ENCODE measurements at regions not wholly inside any gene's neighbourhood (a gene's known extent, or its start where the extent isn't known, plus 50 kb on each side); places are given as distances from the start of the nearest gene placed in this dataset.
"Not testable (repeated sequence)": the region's sequence is repeated elsewhere in the genome, so short reads cannot be mapped to it uniquely, and the experiment has no call there.

DNA sequence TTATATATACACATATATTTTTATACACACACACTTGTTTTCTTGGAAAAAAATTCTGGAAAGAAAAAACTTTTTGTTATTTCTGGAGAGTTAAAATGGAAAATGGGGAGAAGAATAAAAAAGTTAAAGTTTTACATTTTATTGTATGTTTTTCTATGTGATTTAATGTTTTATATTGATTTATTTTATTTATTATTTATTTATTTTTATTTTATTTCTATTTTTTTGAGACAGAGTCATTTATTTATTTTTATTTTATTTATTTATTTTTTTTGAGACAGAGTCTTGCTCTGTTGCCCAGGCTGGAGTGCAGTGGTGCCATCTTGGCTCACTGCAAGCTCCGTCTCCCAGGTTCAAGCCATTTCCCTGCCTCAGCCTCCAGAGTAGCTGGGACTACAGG, 307.0 kb upstream of the FAM98A start:
- DNase-seq, result not testable (repeated sequence)

DNA sequence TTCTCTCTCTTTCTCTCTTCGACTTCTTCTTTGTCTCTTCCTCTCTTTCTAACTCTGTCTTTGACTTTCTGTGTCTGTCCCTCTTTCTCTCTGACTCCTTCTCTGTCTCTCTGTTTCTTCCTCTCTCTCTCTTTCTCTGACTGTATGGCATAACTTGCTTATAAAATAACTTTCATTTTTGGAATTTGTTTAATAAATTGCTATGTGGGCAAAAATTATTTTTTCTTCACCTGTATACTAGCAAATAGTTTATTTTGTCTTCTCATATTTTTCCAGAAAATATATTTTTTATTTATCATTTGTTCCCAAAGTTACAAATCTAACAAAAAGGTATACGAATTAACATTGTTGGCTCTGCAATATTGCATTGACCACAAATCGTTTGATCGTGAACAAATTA, 305.7 kb upstream of the FAM98A start:
- no peak for DNase-seq

DNA sequence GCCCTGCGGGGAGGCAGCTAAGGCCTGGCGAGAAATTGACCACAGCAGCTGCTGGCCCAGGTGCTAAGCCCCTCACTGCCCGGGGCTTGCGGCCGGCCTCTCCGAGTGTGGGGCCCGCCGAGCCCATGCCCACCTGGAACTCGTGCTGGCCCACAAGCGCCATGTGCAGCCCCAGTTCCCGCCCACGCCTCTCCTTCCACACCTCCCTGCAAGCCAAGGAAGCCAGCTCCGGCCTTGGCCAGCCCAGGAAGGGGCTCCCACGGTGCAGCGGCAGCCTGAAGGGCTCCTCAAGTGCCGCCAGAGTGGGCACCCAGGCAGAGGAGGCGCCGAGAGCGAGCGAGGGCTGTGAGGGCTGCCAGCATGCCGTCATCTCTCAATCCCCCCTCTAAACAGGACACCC, 304.6 kb upstream of the FAM98A start:
- DNase-seq, result no peak

DNA sequence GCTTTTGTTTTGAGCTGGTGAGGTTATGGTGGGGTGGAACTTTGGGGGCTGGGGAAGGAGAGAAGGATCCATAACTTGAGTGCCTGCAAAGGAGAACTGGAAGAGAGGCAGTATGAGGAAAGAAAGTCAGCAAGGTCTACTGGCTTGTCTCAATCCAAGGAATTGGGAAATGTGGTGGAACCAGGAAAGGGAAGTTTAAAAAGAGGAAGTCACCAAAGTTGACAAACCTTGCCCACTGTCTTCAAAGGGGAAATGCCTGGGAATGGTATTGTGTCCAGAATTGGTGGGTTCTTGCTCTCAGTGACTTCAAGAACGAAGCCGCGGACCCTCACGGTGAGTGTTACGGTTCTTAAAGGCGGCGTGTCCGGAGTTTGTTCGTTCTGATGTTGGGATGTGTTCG, 304.1 kb upstream of the FAM98A start:
- DNase-seq, result no peak

DNA sequence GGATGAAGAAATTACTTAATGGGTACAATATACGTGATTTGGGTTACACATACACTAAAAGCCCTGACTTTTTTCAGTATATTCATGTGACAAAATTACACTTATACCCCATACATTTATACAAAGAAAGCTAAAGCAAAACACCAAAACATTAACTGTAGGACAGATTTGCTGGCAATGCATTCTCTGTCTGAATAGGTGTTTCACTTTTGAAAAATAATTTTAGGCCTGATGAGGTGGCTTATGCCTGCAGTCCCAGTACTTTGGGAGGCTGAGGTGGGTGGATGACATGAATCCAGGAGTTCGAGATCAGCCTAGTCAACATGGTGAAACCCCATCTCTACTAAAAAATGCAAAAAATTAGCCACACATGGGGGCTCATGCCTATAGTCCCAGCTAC, 301.5 kb upstream of the FAM98A start:
- DNase-seq, result no peak

DNA sequence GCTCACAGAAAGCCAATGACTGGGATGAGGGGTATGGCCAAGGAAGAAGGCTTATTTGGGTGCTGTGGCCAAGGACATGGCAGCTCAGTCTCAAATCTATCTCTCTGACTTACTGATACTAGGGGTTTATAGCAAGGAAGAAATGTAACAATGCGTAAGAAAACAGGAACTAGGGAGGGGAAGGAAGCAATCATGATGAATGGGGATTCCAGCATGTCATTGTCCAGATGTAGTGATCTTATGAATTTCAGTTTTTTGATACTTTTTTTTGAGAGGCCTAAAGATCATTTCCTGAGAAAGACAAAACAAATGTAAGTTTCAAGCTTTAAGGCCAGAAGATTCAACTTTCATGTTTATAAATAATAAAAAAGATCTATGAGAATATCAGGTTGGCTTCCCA, 298.6 kb upstream of the FAM98A start:
- DNase-seq, result no peak

DNA sequence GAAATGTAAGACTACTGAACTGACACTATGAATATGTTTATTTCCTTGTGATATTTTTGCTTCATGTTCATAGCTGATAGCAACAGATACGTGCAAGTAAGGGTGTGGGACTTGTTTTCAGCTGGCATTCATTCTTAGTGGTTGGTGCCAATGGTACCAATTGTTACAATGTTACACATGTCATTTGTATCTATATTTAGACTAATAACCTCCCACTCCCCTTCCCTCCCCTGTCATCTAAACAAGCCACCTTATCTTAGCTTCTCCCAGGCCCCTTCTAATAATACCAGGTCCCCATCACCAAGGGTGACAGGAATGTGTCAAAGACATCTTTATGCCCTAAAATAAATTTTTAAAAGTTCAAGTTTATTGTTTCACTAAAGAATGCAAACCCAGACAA, 294.7 kb upstream of the FAM98A start:
- no peak for DNase-seq

DNA sequence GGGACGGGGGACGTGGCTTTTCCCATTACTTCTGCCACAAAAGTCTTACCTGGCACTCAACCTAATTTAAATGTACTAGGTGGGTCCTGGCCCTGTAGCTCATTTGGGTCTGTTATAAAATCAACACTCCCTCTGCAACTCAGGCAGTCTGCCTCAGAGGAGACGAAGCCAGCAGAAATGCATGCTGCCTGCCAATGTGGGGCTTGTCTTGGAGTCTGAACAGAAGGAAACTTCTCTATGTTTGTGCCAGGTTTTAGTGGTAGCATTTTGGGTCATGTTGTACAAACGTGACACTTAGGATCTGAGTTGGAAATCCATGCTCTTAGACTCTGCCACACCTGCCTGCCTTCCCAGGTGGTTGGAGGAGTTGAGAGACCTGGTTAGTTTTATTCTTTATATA, 292.5 kb upstream of the FAM98A start:
- no peak for DNase-seq

DNA sequence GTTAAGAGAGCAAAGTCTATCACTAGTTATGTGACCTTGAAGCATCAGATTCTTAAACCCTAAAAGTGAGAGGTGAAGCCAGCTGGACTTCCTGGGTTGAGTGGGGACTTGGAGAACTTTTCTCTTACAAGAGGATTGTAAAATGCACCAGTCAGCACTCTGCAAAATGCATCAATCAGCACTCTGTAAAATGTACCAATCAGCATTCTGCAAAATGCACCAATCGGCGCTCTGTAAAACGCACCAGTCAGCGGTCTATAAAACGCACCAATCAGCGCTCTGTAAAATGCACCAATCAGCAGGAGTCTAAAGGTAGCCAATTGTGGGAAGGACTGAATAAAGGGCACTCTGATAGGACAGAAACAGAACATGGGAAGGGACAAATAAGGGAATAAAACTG, 291.6 kb upstream of the FAM98A start:
- DNase-seq, result no peak

DNA sequence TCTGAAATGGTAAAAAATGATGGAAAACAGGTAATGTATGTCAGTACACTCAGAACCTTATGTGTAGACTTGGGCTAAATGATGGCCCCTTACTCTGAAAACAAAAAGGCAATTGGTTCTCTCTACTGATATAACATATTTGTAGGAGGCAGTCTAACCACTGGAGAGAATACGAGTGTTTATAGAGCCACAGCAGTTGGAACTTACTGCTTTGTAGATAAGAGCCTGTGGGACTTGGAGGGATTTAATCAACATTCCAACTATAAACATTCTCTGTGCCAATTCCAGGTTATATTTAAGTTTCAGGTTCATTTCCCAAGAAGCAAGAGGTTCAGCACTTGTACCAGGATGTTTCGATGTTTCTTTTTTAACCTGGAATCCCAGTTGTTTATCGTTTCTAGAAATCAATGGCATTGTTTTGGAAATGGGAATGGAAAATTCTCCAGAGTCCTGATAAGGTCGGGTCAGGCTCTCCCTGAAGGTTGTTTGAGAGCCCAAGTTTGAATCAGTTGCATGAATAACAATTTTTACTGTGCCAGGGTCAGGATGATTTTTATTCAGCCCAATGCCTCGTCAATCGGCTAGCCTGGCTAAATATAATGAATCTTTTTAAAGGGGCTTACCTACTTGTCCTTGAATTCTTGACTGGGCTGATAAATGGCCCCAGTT, 278.4 kb upstream of the FAM98A start:
- no peak for DNase-seq

DNA sequence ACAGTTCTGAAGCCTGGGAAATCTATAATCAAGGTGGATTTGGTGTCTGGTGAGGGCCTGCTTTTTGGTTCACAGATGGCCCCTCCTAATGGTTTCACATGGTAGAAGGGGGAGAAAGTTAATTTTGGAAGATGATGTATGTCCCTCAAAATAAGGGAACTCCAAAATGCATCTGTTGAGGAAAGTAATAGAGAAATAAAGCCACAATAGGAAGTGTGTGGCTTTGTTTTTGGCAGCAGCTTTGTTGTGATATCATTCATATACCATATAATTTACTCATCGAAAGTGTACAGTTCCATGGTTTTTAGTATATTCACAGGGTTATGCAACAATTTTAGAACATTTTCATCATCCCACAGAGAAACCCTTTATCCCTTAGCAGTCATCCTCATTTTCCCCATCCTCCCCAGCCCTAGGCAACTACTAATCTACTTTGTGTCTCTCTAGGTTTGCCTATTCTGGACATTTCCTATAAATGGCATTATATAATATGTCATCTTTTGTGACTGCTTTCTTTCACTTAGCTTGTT, 274.0 kb upstream of the FAM98A start:
- no peak for DNase-seq

DNA sequence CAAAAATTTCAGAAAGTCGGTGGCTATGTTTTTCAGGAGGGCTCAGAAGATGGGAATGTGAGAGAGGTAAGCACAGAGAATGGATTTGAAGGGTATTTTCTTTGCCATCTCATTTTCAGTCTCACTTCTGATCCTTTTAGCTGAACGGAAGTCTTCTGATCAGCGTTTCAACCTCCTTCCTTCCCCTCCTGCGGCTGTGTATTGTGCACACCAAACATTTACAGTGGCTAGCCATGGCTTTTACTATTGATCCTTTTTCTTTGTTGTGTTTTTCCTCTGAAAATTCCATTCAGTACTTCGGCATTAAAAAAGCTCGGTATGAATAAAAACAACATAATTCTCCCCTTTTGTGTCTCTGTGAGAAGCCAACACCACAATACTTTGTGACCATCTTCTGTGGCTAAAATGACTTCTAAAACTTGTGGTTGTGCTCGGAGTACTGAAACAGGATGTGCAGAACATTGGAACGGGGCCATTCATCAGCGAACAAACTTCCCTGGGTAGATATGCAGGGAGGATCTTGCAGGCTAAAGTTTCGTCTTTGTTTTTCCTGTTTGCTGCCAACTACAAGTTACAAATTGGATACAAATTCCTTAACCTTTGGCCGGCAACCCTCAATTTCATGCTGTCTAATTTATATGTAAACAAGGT, 260.8 kb upstream of the FAM98A start:
- no peak for DNase-seq

DNA sequence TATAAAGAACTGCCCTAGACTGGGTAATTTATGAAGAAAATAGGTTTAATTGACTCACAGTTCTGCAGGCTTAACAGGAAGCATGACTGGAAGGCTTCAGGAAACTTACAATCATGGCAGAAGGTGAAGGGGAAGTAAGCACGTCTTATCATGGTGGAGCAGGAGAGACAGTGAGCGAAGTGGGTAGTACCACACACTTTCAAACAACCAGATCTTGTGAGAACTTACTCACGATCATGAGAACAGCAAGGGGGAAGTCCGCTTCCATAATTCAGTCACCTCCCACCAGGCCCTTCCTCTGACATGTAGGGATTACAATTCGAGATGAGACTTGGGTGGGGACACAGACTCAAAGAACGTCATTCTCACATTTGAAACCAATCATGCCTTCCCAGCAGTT, 260.1 kb upstream of the FAM98A start:
- no peak for DNase-seq

DNA sequence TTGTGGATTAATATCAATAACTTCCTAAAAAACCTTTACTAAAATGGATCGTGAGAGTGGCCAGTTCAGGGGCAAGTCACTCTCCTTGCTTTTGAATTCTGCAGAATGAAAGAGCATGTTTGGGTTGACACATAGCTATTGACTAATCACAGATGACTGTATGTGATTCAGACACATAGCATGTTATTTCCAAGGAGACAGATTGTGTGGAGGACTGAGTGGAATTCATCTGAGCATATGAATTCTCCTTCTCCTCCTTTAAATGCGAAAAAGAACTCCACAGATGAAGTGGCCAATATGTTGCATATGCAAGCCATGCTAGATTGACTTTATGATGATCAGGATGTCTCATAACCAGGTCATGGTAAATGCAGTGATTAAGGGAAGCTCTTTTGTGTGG, 249.4 kb upstream of the FAM98A start:
- no peak for DNase-seq

DNA sequence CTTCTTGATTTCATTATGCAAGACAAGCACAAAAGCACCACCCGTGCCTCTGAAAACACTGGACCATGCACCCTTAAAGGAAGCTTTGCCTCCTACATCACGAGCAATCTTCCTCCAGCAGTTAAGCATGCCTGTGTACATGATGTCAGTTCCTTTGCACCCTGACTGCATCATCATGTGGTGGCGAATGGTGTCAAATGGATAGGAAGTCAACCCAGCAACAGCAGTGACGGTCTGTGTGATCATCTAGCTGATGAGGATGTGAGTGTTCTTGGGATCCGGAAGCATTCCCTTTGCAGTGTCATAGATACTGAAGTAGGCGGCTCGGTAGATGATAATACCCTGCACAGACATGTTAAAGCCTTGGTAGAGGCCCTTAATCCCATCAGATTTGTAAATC, 240.7 kb upstream of the FAM98A start:
- no peak for DNase-seq

DNA sequence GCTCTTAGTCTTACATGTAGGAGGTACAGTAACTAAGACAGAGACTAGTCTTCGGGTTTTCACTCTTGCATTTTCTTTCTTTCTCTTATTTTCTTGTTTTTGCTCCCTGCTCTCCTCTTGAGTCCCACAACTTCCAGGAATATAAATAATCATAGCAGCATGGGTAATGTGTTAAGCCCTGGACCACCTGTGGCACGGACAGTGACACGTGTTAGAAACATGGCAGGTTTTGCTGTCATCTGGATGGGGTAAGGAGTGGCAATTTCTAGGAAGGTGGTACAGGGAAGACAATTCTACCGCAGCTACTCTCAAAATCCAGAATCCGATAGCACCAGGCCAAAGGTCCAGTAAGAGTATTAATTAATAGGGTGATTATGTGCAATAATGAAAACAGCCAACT, 237.5 kb upstream of the FAM98A start:
- DNase-seq, result no peak

DNA sequence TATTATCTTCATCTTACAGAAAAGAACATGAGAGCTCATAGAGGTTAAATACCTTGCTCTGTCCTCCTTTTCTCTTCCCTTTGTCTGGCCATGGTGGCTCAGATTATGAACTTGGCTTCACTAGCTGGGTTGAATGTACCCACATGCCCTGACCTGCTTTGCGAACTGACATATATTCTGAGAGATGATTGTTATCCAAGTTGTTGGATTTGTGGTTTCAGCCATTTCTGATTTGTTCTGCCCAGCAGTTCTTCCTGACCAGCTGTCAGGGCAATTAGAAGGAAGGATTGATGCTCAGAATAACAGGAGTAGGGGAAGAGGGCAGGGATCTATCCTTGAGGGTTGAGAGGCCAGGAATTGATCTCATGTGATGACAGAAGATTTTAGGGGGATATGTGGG, 236.8 kb upstream of the FAM98A start:
- no peak for DNase-seq

DNA sequence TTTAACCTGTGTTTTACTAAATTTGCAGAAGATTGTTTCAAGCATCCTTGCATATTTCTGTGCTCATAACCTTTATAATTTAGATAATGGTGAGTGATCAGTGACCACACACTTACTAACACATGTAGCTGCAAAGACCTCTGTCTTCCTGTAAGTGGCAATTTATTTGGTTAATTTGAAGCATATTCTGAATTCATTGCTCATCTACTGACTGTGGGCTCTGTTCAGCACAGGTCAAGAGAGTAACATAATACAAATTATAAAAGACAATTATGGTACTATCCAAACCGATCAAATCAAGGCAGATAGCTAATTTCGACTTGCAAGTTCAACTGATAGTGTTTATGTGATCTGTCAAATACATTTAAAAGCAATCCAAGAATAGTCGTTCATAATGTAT, 223.9 kb upstream of the FAM98A start:
- no peak for DNase-seq

DNA sequence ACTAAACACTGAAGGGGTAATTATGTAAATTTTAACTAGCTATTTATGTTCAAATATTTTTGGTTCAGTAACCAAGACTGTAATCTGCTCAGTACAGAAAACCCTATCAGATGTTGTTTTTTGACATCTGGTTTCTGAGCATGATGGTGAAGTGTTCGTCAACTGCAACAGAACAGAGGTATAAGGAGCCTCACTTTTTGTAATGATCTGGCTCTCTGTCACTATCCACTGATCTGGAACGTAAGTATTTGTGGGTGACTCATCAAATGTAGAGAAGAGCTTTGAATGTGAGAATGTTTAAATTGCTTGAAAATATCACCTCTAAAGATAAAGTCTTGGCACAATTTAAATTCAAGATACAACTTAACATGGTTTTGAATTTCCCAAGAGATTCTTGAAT, 213.6 kb upstream of the FAM98A start:
- no peak for DNase-seq

DNA sequence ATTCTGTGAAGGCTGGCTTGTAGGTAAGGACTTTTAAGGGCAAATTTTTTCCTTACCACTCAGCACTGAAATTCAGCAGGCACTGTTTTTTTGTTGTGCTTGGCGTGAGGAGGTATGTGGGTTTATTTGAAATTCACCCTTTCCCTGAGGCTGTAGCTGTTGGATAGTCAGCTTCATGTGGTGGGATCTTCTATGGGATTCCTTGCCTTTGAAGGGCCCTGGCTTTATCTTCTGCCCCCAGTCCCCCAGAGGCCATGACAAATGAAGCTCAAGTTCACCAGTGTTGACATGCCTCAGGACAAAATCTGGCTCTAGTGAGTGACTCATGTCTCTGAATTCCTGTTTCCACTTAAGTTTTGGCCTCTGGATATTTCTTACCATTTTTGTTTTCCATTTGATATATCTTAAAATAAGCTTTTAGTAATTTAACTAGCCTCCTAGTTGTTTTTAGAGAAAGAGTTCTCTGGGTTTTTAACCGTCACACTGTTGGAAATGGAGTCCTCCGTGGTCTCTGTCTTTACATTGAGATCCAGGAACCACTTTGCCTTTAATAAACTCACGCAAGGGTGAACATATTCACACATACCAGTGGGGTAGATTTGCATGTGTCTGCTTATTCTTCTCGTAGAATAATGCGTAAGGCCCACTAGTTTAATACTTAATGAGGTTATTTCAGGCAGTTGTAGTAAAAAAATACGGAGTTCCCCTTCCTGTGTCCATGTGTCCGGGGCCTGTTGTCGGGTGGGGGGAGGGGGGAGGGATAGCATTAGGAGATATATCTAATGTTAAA, 211.1 kb upstream of the FAM98A start:
- no peak for DNase-seq

DNA sequence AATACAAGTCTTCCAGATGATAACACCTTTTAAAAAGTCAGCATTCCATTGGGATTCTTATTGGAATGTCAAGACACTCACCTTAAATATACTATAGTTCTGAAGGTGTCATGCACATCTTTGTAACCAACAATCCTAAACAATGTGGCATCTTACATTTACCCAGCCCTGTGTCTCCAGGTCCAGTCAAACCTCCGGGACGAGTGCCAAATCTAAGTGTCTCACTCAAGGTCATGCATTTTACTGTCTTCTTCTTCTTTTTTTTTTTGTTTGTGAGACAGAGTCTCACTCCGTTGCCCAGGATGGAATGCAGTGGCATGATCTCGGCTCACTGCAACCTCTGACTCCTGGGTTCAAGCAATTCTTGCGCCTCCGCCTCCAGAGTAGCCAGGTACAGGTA, 206.9 kb upstream of the FAM98A start:
- no peak for DNase-seq

DNA sequence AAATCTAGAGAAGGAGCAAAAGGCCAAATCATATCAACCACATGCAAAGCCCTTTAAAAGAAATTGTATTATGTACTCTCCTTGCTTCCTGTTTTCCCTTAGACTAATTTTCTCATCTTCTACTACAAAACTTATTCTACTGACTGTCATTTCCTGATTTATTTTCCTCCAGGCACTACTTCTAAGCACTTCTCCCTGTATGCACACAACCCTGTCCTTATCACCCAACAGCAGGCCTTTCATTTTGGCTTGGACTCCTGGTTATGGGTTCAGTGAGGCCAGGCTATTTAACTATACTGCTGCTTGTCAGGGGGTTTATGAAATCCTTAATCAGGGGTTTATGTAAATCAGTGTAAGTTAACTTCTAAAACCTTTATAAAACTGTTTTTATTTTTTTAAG, 205.1 kb upstream of the FAM98A start:
- no peak for DNase-seq

DNA sequence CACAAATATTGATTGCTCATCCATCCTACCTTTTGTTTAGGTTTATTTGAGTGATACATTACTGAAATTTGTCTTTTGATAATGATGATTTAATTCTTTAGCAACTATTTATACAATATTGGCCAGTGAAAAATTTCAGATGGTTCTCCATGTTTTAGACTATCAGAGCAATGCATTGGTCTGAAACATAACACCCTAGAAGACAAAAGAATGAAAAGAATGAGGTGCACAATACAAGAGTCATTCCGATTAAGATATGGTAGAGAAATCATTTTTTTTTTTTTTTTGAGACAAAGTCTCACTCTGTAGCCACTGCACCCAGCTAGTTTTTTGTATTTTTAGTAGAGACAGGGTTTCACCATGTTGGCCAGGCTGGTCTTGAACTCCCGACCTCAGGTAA, 197.4 kb upstream of the FAM98A start:
- no peak for DNase-seq

DNA sequence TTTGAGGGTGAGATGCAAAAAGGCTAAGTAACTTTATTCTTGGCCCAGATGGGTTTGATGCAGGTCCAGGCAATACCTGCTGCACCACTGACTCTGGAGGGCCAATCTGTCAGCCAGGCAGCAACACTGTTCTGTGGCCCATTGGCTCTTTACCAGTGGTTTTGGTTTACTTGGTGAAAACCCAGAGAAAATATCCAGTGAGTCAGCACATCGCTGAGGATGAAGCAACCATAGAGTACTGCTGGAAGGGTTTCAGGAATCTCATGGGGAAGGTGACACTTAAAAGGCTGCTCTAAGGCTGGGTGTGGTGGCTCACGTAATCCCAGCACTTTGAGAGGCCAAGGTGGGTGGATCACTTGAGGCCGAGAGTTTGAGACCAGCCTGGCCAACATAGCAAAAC, 192.5 kb upstream of the FAM98A start:
- no peak for DNase-seq

Data from activated CD4-positive, CD25-positive, alpha-beta regulatory T cell treated with anti-CD3 and anti-CD28 coated beads, Interleukin-2, amount 50 U/mL, for 72 hours (primary cell).